NCI-H2107 treated with DMSO at 0.1 percent for 48 hours (cell line): ENCODE measurements at regions not wholly inside any gene's neighbourhood (a gene's known extent, or its start where the extent isn't known, plus 50 kb on each side); places are given as distances from the start of the nearest gene placed in this dataset.

ENCODE experiments used
- DNase-seq: peaks from one replicate; lab custom pipeline; 2025; ENCODE audit not compliant: unreplicated experiment; lab: John Stamatoyannopoulos, UW

- DNase-seq, result no peak
Observed at GRCh38 chr3:111339017-111339416, 203.0 kb upstream of the CD96 start.

GRCh38 chr3:111351334-111351733, 190.7 kb upstream of the CD96 start:
- no peak for DNase-seq

GRCh38 chr3:111352585-111352984, 189.4 kb upstream of the CD96 start:
- no peak for DNase-seq

- no peak for DNase-seq
Observed at GRCh38 chr3:111359261-111360030, 182.6 kb upstream of the CD96 start.

GRCh38 chr3:111362381-111363009, 179.5 kb upstream of the CD96 start:
- DNase-seq, result no peak

GRCh38 chr3:111366515-111366914, 175.5 kb upstream of the CD96 start:
- no peak for DNase-seq

- DNase-seq, result no peak
Observed at GRCh38 chr3:111368056-111368455, 173.9 kb upstream of the CD96 start.

- DNase-seq, result no peak
Observed at GRCh38 chr3:111369958-111370357, 172.0 kb upstream of the CD96 start.

- DNase-seq, result no peak
Observed at GRCh38 chr3:111373239-111373638, 168.8 kb upstream of the CD96 start.

GRCh38 chr3:111373861-111374260, 168.1 kb upstream of the CD96 start:
- DNase-seq, result no peak

GRCh38 chr3:111385971-111386495, 156.0 kb upstream of the CD96 start:
- no peak for DNase-seq

- no peak for DNase-seq
Observed at GRCh38 chr3:111392894-111393398, 149.1 kb upstream of the CD96 start.

- DNase-seq, result no peak
Observed at GRCh38 chr3:111412656-111413055, 129.3 kb upstream of the CD96 start.

GRCh38 chr3:111414531-111414930, 127.5 kb upstream of the CD96 start:
- no peak for DNase-seq

- no peak for DNase-seq
Observed at GRCh38 chr3:111415018-111415417, 127.0 kb upstream of the CD96 start.

GRCh38 chr3:111418391-111418790, 123.6 kb upstream of the CD96 start:
- no peak for DNase-seq

GRCh38 chr3:111428301-111428700, 113.7 kb upstream of the CD96 start:
- DNase-seq, result no peak

- DNase-seq, result no peak
Observed at GRCh38 chr3:111434941-111435622, 106.9 kb upstream of the CD96 start.

- DNase-seq, result no peak
Observed at GRCh38 chr3:111438283-111438682, 103.7 kb upstream of the CD96 start.

- DNase-seq, result no peak
Observed at GRCh38 chr3:111454551-111454950, 87.4 kb upstream of the CD96 start.

- no peak for DNase-seq
Observed at GRCh38 chr3:111465081-111465670, 76.8 kb upstream of the CD96 start.
